Psoas muscle (tissue), 7 donors: ENCODE measurements at regions not wholly inside any gene's neighbourhood (a gene's known extent, or its start where the extent isn't known, plus 50 kb on each side); places are given as distances from the start of the nearest gene placed in this dataset.

Experiments
- ATAC-seq, 4 donors: fragments of 200-7000 bp; cut with Tn5 transposase; one replicate each; pipeline ENCODE4 v1.9.1; 2020; ENCODE audit warnings: moderate library complexity in 3 of 4, mild to moderate bottlenecking in 2 of 4
- DNase-seq, 2 donors: peaks; one replicate each; pipeline ENCODE4 v3.0.0-alpha.2; 2020
- H3K27ac ChIP-seq: fragments of 200-600 bp; one replicate; pipeline ENCODE4 v1.8.0; 2022
- H3K27me3 ChIP-seq, 3 donors: fragments of 200-600 bp in 1 of 3; one replicate each; pipeline versions ENCODE4 v1.6.1 to v1.8.0; 2013 to 2022; ENCODE audit warnings: low read length in 2 of 3, mild to moderate bottlenecking in 2 of 3, moderate library complexity in 1 of 3; ENCODE audit not compliant: insufficient read depth in 3 of 3
- H3K36me3 ChIP-seq, 2 donors: fragments of 200-600 bp in 1 of 2; one replicate each; pipeline versions ENCODE4 v1.6.1 to v1.8.0; 2013 to 2022; ENCODE audit warnings: low read depth in 1 of 2, mild to moderate bottlenecking in 1 of 2, moderate library complexity in 1 of 2; ENCODE audit not compliant: insufficient read depth in 1 of 2
- H3K4me1 ChIP-seq: fragments of 200-600 bp; one replicate; pipeline ENCODE4 v1.8.0; 2022
- H3K4me3 ChIP-seq: fragments of 200-600 bp; one replicate; pipeline ENCODE4 v1.8.0; 2022; ENCODE audit warnings: mild to moderate bottlenecking
- H3K9me3 ChIP-seq: fragments of 200-600 bp; one replicate; pipeline ENCODE4 v1.8.0; 2022
- CTCF ChIP-seq: fragments of 200-600 bp; IDR thresholded peaks from one replicate; pipeline ENCODE4 v1.8.0; 2022; ENCODE audit warnings: antibody characterized with exemption
- WGBS, 3 donors: extraction: QIAGEN DNeasy Blood & Tissue Kit; methylation state at CpG; one replicate each; pipeline versions ENCODE4 v1.1.6 to v1.1.7; 2013; 5-methylcytosine and 5-hydroxymethylcytosine counted together
- intact Hi-C, 2 donors: fragments of 100-400 bp; cut with DNase I; formaldehyde crosslinking; loops; one replicate each; pipeline versions ENCODE4 v1.11.0 to v1.14.2; 2022
- donor health status: healthy with polysubstance abuse.
- donor health status: DM: no; HTN: no; CAD: no; lungs with moderate emphysema.
- donor health status: Bipolar disorder and iron deficiency.
- donor health status: healthy.
- donor health status: DM: yes; HTN: yes; CAD: no.
- donor health status: DM: no; HTN: no; CAD: no.
- donor health status: DM: yes; HTN: yes; CAD: no.

- TF ChIP-seq CTCF, result no peak
- no peak for ATAC-seq
- 93 to 97% (median 97%) methylated on average over 1 of the region's 1 CpG for WGBS, 3 donors
- DNase-seq, result no peak
- no peaks in the 10 kb centered on the region for H3K4me1 ChIP-seq
- intact Hi-C loops, result no loop called here
- H3K9me3 ChIP-seq, result no peaks in the 10 kb centered on the region
- H3K27me3 ChIP-seq, result no peaks in the 10 kb centered on the region
- H3K36me3 ChIP-seq, result no peaks in the 10 kb centered on the region
- H3K27ac ChIP-seq, result no peak overlapping the region
- no peak overlapping the region for H3K4me3 ChIP-seq
Observed at GRCh38 chr12:74896186-74896585, 313.5 kb downstream of the KCNC2 start.

- no peak for DNase-seq
- no peak for ATAC-seq
- intact Hi-C loops, result no loop called here
- H3K9me3 ChIP-seq, result no peaks in the 10 kb centered on the region
- no peak overlapping the region for H3K4me3 ChIP-seq
- H3K36me3 ChIP-seq, result no peaks in the 10 kb centered on the region
- TF ChIP-seq CTCF, result no peak
- no peaks in the 10 kb centered on the region for H3K27me3 ChIP-seq
- H3K4me1 ChIP-seq, result no peaks in the 10 kb centered on the region
- WGBS, 3 donors, result 82 to 86% (median 84%) methylated on average over 5 of the region's 5 CpGs
- no peak overlapping the region for H3K27ac ChIP-seq
Observed at GRCh38 chr12:74897425-74898211, 312.0 kb downstream of the KCNC2 start.

- Histone ChIP-seq H3K9me3 (no peaks in the 10 kb centered on the region), H3K27ac (no peak overlapping the region), H3K4me3 (no peak overlapping the region), H3K27me3 (no peaks in the 10 kb centered on the region), H3K36me3 (no peaks in the 10 kb centered on the region), H3K4me1 (no peaks in the 10 kb centered on the region)
- TF ChIP-seq CTCF, result no peak
- intact Hi-C loops, result no loop called here
- DNase-seq, result no peak
- no peak for ATAC-seq
- 87 to 91% (median 88%) methylated on average over 4 of the region's 4 CpGs for WGBS, 3 donors
Observed at GRCh38 chr12:74899031-74899829, 310.4 kb downstream of the KCNC2 start.

GRCh38 chr12:74900232-74900631 lies 309.4 kb downstream of the KCNC2 start:
- Histone ChIP-seq H3K4me3 (no peak overlapping the region), H3K4me1 (no peaks in the 10 kb centered on the region), H3K9me3 (no peaks in the 10 kb centered on the region), H3K36me3 (no peaks in the 10 kb centered on the region), H3K27me3 (no peaks in the 10 kb centered on the region), H3K27ac (no peak overlapping the region)
- DNase-seq, result no peak
- WGBS, 3 donors, result 73 to 75% (median 74%) methylated on average over 4 of the region's 4 CpGs
- no peak for ATAC-seq
- no peak for TF ChIP-seq CTCF
- intact Hi-C loops, result no loop called here
